ENCODE measurements at regions not wholly inside any gene's neighbourhood (a gene's known extent, or its start where the extent isn't known, plus 50 kb on each side); places are given as distances from the start of the nearest gene placed in this dataset.
"Not testable (repeated sequence)": the region's sequence is repeated elsewhere in the genome, so short reads cannot be mapped to it uniquely, and the experiment has no call there.

- Mint-ChIP-seq H3K36me3 (no peaks in the 10 kb centered on the region), H3K27ac (no peak overlapping the region), H3K9me3 (no peaks in the 10 kb centered on the region), H3K27me3 (peaks cover 8 to 9% of the 10 kb centered on the region in 2 donors), H3K4me1 (ENCODE audit: low read depth in 2 of 2) (no peaks in the 10 kb centered on the region), H3K4me3 (no peak overlapping the region)
- no peak for DNase-seq (ENCODE audit: low spot score)
- ATAC-seq, result no peak
These were observed 178.7 kb upstream of the ANKRD28 start for GRCh38 chr3:15976524-15976923.

GRCh38 chr3:15977090-15977489 lies 179.3 kb upstream of the ANKRD28 start:
- no peaks in the 10 kb centered on the region for H3K9me3 Mint-ChIP-seq
- DNase-seq (ENCODE audit: low spot score) (no peak), ATAC-seq (no peak)
- peaks cover 8 to 9% of the 10 kb centered on the region in 2 donors for H3K27me3 Mint-ChIP-seq
- H3K36me3 Mint-ChIP-seq, result no peaks in the 10 kb centered on the region
- no peak overlapping the region for H3K4me3 Mint-ChIP-seq
- H3K27ac Mint-ChIP-seq, result no peak overlapping the region
- no peaks in the 10 kb centered on the region for H3K4me1 Mint-ChIP-seq (ENCODE audit: low read depth in 2 of 2)

- peak in 1 of 2 donors; percentile 26 for ATAC-seq
- Mint-ChIP-seq H3K4me1 (ENCODE audit: low read depth in 2 of 2) (no peaks in the 10 kb centered on the region), H3K4me3 (no peak overlapping the region)
These were observed 179.9 kb upstream of the ANKRD28 start for GRCh38 chr3:15977598-15978232.

GRCh38 chr3:15978801-15979200 lies 181.0 kb upstream of the ANKRD28 start:
- Mint-ChIP-seq H3K36me3 (no peaks in the 10 kb centered on the region), H3K9me3 (no peaks in the 10 kb centered on the region), H3K4me3 (no peak overlapping the region), H3K27me3 (peaks cover 8 to 10% of the 10 kb centered on the region in 2 donors), H3K27ac (no peak overlapping the region), H3K4me1 (ENCODE audit: low read depth in 2 of 2) (no peaks in the 10 kb centered on the region)
- ATAC-seq (no peak), DNase-seq (ENCODE audit: low spot score) (no peak)

More at GRCh38 chr3:15977598-15978232, 179.9 kb upstream of the ANKRD28 start:
- DNase-seq (ENCODE audit: low spot score), result no peak
- Mint-ChIP-seq H3K27me3 (peaks cover 8 to 9% of the 10 kb centered on the region in 2 donors), H3K27ac (no peak overlapping the region), H3K36me3 (no peaks in the 10 kb centered on the region), H3K9me3 (no peaks in the 10 kb centered on the region)

GRCh38 chr3:15979495-15979894 lies 181.7 kb upstream of the ANKRD28 start:
- H3K4me1 Mint-ChIP-seq (ENCODE audit: low read depth in 2 of 2), result no peaks in the 10 kb centered on the region
- H3K27me3 Mint-ChIP-seq, result peaks cover 6 to 16% of the 10 kb centered on the region in 2 donors
- no peaks in the 10 kb centered on the region for H3K36me3 Mint-ChIP-seq

GRCh38 chr3:15979900-15980299 lies 182.1 kb upstream of the ANKRD28 start:
- Mint-ChIP-seq H3K27me3 (peaks cover 3 to 16% of the 10 kb centered on the region in 2 donors), H3K27ac (no peak overlapping the region), H3K36me3 (no peaks in the 10 kb centered on the region), H3K9me3 (no peaks in the 10 kb centered on the region), H3K4me3 (no peak overlapping the region), H3K4me1 (ENCODE audit: low read depth in 2 of 2) (no peaks in the 10 kb centered on the region)
- ATAC-seq (no peak), DNase-seq (ENCODE audit: low spot score) (no peak)

More at GRCh38 chr3:15979495-15979894, 181.7 kb upstream of the ANKRD28 start:
- no peak for DNase-seq (ENCODE audit: low spot score)
- no peak overlapping the region for H3K4me3 Mint-ChIP-seq
- H3K9me3 Mint-ChIP-seq, result no peaks in the 10 kb centered on the region
- no peak for ATAC-seq
- H3K27ac Mint-ChIP-seq, result no peak overlapping the region

GRCh38 chr3:15982243-15982642 lies 184.5 kb upstream of the ANKRD28 start:
- Mint-ChIP-seq H3K27me3 (peaks cover 6 to 36% of the 10 kb centered on the region in 2 donors), H3K9me3 (no peaks in the 10 kb centered on the region), H3K4me3 (no peak overlapping the region), H3K4me1 (ENCODE audit: low read depth in 2 of 2) (no peaks in the 10 kb centered on the region), H3K36me3 (no peaks in the 10 kb centered on the region), H3K27ac (no peak overlapping the region)
- ATAC-seq, result no peak
- no peak for DNase-seq (ENCODE audit: low spot score)

GRCh38 chr3:15982667-15983196 lies 185.0 kb upstream of the ANKRD28 start:
- ATAC-seq, result no peak
- Mint-ChIP-seq H3K27ac (no peak overlapping the region), H3K4me3 (no peak overlapping the region), H3K27me3 (peaks cover 4 to 37% of the 10 kb centered on the region in 2 donors), H3K4me1 (ENCODE audit: low read depth in 2 of 2) (no peaks in the 10 kb centered on the region), H3K9me3 (no peaks in the 10 kb centered on the region), H3K36me3 (no peaks in the 10 kb centered on the region)
- DNase-seq (ENCODE audit: low spot score), result no peak

GRCh38 chr3:15983232-15983631 lies 185.5 kb upstream of the ANKRD28 start:
- H3K4me1 Mint-ChIP-seq (ENCODE audit: low read depth in 2 of 2), result no peaks in the 10 kb centered on the region
- H3K4me3 Mint-ChIP-seq, result no peak overlapping the region
- peaks cover 3 to 32% of the 10 kb centered on the region in 2 donors for H3K27me3 Mint-ChIP-seq
- H3K36me3 Mint-ChIP-seq, result no peaks in the 10 kb centered on the region
- no peak overlapping the region for H3K27ac Mint-ChIP-seq
- no peak for ATAC-seq
- no peak for DNase-seq (ENCODE audit: low spot score)
- H3K9me3 Mint-ChIP-seq, result no peaks in the 10 kb centered on the region

GRCh38 chr3:15983693-15984092 lies 185.9 kb upstream of the ANKRD28 start:
- no peak overlapping the region for H3K27ac Mint-ChIP-seq

GRCh38 chr3:15989419-15989818 lies 185.1 kb upstream of the GALNT15 start:
- Mint-ChIP-seq H3K27ac (no peak overlapping the region), H3K4me3 (no peak overlapping the region), H3K9me3 (peaks cover 4% of the 10 kb centered on the region), H3K4me1 (ENCODE audit: low read depth in 2 of 2) (no peaks in the 10 kb centered on the region), H3K27me3 (peaks cover 3 to 46% of the 10 kb centered on the region in 2 donors), H3K36me3 (peaks cover 9% of the 10 kb centered on the region)
- ATAC-seq, result no peak
- no peak for DNase-seq (ENCODE audit: low spot score)

More at GRCh38 chr3:15983693-15984092, 185.9 kb upstream of the ANKRD28 start:
- Mint-ChIP-seq H3K4me1 (ENCODE audit: low read depth in 2 of 2) (no peaks in the 10 kb centered on the region), H3K9me3 (peaks cover under 1% of the 10 kb centered on the region), H3K4me3 (no peak overlapping the region), H3K36me3 (peaks cover 4% of the 10 kb centered on the region), H3K27me3 (peaks cover 3 to 34% of the 10 kb centered on the region in 2 donors)
- DNase-seq (ENCODE audit: low spot score), result no peak
- ATAC-seq, result no peak

GRCh38 chr3:15993660-15994059 lies 180.8 kb upstream of the GALNT15 start:
- H3K27ac Mint-ChIP-seq; ATAC-seq; DNase-seq (ENCODE audit: low spot score); H3K4me1 Mint-ChIP-seq (ENCODE audit: low read depth in 2 of 2); H3K36me3 Mint-ChIP-seq; H3K9me3 Mint-ChIP-seq; H3K4me3 Mint-ChIP-seq: not testable (repeated sequence)
- H3K27me3 Mint-ChIP-seq, result peaks cover 9 to 28% of the 10 kb centered on the region in 2 donors

- peaks cover 11 to 17% of the 10 kb centered on the region in 2 donors for H3K27me3 Mint-ChIP-seq
- not testable (repeated sequence) for DNase-seq (ENCODE audit: low spot score); H3K36me3 Mint-ChIP-seq; H3K4me1 Mint-ChIP-seq (ENCODE audit: low read depth in 2 of 2); H3K27ac Mint-ChIP-seq; H3K9me3 Mint-ChIP-seq; ATAC-seq; H3K4me3 Mint-ChIP-seq
These were observed 178.0 kb upstream of the GALNT15 start for GRCh38 chr3:15996496-15996895.

GRCh38 chr3:15997274-15997943 lies 177.1 kb upstream of the GALNT15 start:
- H3K4me1 Mint-ChIP-seq (ENCODE audit: low read depth in 2 of 2), result peaks cover 5% of the 10 kb centered on the region in 2 donors
- H3K27me3 Mint-ChIP-seq, result peaks cover 11 to 17% of the 10 kb centered on the region in 2 donors
- H3K4me3 Mint-ChIP-seq, result no peak overlapping the region
- no peaks in the 10 kb centered on the region for H3K36me3 Mint-ChIP-seq
- ATAC-seq (peak; percentile 60 to 64), DNase-seq (ENCODE audit: low spot score) (no peak)
- no peaks in the 10 kb centered on the region for H3K9me3 Mint-ChIP-seq
- H3K27ac Mint-ChIP-seq, result no peak overlapping the region

Measured in natural killer cell treated with Interleukin-12 subunit alpha and Interleukin-12 subunit beta and Interleukin-15 and Interleukin-18, amount 100 ng/mL, for 72 hours (primary cell).